Stimulated activated CD8-positive, alpha-beta memory T cell treated with anti-CD3 and anti-CD28 coated beads, Interleukin-12 subunit alpha, Interleukin-12 subunit beta, amount 100 ng/mL, for 4 hours (primary cell): ENCODE measurements at regions not wholly inside any gene's neighbourhood (a gene's known extent, or its start where the extent isn't known, plus 50 kb on each side); places are given as distances from the start of the nearest gene placed in this dataset.

Experiments used
- DNase-seq: peaks from one replicate; pipeline ENCODE4 v3.0.0-alpha.2; 2020; ENCODE audit warnings: low read depth

- DNase-seq: no peak
These were observed 51.1 kb upstream of the PODXL start for GRCh38 chr7:131607291-131608115.

- DNase-seq: peak; percentile 1
These were observed 50.2 kb upstream of the PODXL start for GRCh38 chr7:131606346-131607290.
